ENCODE measurements at regions not wholly inside any gene's neighbourhood (a gene's known extent, or its start where the extent isn't known, plus 50 kb on each side); places are given as distances from the start of the nearest gene placed in this dataset.

DNA sequence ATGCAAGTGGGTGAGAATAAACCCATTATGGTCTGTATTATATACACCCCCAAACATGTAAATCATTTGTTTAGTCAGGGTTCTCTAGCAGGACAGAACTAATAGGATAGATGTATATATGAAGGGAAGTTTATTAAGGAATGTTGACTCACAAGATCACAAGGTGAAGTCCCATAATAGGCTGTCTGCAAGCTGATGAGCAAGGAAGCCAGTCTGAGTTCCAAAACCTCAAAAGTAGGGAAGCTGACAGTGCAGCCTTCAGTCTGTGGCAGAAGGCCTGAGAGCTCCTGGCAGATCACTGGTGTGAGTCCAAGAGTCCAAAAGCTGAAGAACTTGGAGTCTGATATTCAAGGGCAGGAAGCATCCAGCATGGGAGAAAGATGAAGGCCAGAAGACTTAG, 270.8 kb upstream of the PRICKLE1 start:
- DNase-seq (ENCODE audit: low spot score): peak; percentile 23

- DNase-seq (ENCODE audit: low spot score): no peak
These were observed 270.1 kb upstream of the PRICKLE1 start for GRCh38 chr12:42859612-42860011.

GRCh38 chr12:42857106-42857505, 267.6 kb upstream of the PRICKLE1 start:
- DNase-seq (ENCODE audit: low spot score): no peak

- DNase-seq (ENCODE audit: low spot score): no peak
These were observed 265.9 kb upstream of the PRICKLE1 start for GRCh38 chr12:42855362-42855950.

DNA sequence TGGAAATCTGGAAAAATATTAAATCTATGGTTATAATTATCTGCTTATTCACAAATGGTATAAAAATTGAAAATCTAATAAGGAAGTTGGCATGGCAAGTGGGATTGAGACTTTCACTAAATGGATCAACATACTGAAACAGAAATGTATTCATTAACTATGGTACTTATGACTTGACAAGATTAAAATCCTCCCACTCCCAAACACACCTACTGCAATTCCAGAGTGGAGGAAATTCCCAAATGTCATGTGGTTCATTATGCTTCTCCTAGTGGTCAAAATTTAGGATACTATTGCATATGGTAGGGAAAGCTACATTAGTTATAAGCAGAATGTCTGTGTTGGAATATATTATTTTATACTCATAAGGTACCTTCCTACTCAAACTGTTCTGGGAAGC, 265.3 kb upstream of the PRICKLE1 start:
- no peak for DNase-seq (ENCODE audit: low spot score)

GRCh38 chr12:42854208-42854607, 264.7 kb upstream of the PRICKLE1 start:
- no peak for DNase-seq (ENCODE audit: low spot score)

- no peak for DNase-seq (ENCODE audit: low spot score)
These were observed 264.0 kb upstream of the PRICKLE1 start for GRCh38 chr12:42853370-42854140.

DNA sequence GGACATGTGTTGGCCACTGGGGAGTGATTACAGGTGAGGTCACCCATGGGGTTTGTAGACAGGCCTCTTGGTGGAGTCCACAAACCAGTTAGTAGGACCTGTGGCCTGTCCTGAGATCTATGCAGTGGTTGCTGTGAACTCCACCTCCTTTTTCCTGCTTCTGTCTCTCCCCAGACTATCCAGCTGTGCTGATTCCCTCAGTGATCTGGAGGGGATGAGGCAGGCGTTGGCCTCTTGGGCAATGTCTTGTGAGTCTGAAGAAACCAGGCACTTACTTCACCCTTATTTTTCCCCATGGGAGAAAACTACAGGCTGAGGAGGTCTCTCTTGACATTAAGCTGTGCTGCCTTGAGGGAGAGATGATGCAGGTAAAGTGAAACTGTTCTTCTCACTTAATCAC, 257.2 kb upstream of the PRICKLE1 start:
- DNase-seq (ENCODE audit: low spot score): no peak

DNA sequence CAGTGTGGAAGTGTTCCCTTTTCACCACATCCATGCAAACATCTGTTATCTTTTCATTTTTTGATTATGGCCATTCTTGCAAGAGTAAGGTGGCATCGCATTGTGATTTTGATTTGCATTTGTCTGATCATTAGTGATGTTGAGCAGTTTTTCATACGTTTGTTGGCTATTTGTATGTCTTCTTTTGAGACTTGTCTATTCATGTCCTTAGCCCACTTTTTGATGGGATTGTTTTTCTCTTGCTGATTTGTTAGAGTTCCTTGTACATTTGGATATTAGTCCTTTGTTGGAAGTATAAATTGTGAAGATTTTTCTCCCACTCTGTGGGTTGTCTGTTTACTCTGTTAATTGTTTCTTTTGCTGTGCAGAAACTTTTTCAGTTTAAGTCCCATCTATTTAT, 244.5 kb upstream of the PRICKLE1 start:
- DNase-seq (ENCODE audit: low spot score): no peak

GRCh38 chr12:42828836-42829235, 239.3 kb upstream of the PRICKLE1 start:
- no peak for DNase-seq (ENCODE audit: low spot score)

DNA sequence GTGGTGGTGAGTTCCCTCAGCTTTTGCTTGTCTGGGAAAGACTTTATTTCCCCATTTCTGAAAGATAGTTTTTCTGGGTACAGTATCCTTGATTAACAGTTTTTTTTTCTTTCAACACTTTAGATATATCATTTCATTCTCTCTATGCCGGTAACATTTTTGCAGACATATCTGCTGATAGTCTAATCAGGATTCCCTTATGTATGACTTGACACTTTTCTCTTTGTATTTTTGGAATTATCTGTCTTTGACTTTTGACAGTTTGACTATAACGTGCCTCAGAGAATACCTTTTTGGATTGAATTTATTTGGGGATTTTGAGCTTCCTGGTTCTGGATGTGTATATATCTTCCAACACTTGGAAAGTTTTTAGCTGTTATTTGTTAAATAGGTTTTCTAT, 234.8 kb upstream of the PRICKLE1 start:
- DNase-seq (ENCODE audit: low spot score): no peak

GRCh38 chr12:42823679-42824078, 234.1 kb upstream of the PRICKLE1 start:
- no peak for DNase-seq (ENCODE audit: low spot score)

- DNase-seq (ENCODE audit: low spot score): no peak
These were observed 230.3 kb upstream of the PRICKLE1 start for GRCh38 chr12:42819846-42820245.

- DNase-seq (ENCODE audit: low spot score): no peak
These were observed 225.5 kb upstream of the PRICKLE1 start for GRCh38 chr12:42815068-42815467.

DNA sequence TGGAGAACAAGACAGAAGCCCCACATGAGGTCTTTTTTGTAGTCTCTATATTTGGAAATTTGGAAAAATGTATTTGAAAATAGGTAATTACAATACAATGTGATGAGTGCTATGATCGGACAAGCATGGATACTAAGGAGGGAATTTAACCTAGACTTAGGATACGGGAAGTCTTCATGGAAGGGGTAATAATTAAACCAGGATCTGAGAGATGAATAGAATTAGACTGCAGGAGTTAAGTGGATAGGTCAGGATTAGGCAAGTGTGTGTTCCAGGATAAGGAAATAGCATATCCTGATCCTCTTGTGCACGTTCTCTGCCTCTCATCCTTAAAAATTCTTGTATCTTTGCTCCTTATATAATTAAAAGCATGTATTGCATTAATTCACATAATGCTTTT, 223.3 kb upstream of the PRICKLE1 start:
- DNase-seq (ENCODE audit: low spot score): no peak

- DNase-seq (ENCODE audit: low spot score): no peak
These were observed 222.5 kb upstream of the PRICKLE1 start for GRCh38 chr12:42812086-42812485.

- DNase-seq (ENCODE audit: low spot score): peak; percentile 18
These were observed 220.5 kb upstream of the PRICKLE1 start for GRCh38 chr12:42810006-42810405.

- peak; percentile 20 for DNase-seq (ENCODE audit: low spot score)
These were observed 219.7 kb upstream of the PRICKLE1 start for GRCh38 chr12:42809226-42809625.

GRCh38 chr12:42807766-42808165, 218.2 kb upstream of the PRICKLE1 start:
- DNase-seq (ENCODE audit: low spot score): no peak

- DNase-seq (ENCODE audit: low spot score): no peak
These were observed 217.7 kb upstream of the PRICKLE1 start for GRCh38 chr12:42807251-42807650.

DNA sequence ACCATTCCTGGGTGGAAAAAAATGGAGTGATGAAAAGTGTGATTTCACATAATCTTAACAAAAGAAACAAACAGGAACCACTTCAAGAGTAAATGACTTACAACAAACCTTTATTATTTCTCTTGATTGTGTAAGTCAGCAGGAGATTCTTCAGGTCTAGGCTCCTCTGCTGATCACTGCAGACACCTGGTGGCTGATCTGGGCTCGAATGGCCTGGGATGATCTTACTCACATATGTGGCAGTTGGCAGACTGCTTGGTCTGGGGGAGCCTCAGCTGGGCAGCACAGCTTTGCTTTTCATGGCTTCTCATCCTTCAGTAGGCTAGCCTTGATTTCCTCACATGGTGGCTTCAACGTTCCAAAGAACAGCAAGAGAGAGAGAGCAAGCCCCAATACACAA, 215.4 kb upstream of the PRICKLE1 start:
- no peak for DNase-seq (ENCODE audit: low spot score)

GRCh38 chr12:42802785-42803189, 213.2 kb upstream of the PRICKLE1 start:
- DNase-seq (ENCODE audit: low spot score): no peak

GRCh38 chr12:42801271-42801670, 211.7 kb upstream of the PRICKLE1 start:
- DNase-seq (ENCODE audit: low spot score): no peak

DNA sequence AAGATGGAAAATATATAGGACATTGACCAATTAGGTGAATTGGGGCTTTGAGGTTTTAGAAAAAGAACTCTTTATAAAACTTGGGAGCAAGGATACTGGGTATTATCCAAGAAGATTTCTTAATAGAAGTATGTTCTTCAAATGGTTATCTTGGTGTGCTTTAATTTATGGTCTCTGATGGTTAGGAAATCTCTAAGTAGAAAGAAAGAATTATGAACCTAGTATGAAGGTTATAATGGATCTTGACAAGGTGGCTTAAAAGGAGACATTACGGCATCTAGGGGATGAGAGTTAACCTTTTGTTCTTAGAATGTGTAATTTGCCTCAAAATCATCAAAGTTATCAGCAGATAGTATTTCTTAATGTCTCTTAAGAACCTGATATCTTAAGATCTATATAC, 210.4 kb upstream of the PRICKLE1 start:
- no peak for DNase-seq (ENCODE audit: low spot score)

Measured in A172 (cell line).